ENCODE measurements at regions not wholly inside any gene's neighbourhood (a gene's known extent, or its start where the extent isn't known, plus 50 kb on each side); places are given as distances from the start of the nearest gene placed in this dataset.

DNA sequence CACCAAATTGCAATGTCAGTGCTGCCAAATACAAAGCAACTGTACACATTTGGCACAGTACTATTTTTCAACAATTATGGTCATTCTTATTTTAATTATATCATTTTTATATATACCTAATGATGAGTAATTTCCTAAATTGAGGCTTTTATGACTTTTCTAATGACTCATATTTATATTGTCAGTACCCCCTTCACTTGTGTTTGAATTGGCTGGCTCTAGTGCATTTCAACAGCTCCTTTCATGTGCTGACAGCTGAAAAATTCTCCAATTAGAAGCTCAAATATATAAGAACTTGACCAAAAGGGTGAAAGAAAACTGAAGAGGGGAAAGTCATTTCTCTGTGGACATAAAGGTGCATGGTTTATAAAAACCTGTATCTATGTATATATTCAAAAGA, 263.3 kb downstream of the SLITRK1 start:
- ATAC-seq (ENCODE audit: low read depth) (no peak), DNase-seq (ENCODE audit: low spot score in 2 of 2) (no peak)
- Mint-ChIP-seq H3K27ac (no peak overlapping the region), H3K36me3 (no peaks in the 10 kb centered on the region), H3K4me3 (no peak overlapping the region), H3K27me3 (no peaks in the 10 kb centered on the region), H3K9me3 (no peaks in the 10 kb centered on the region), H3K4me1 (no peaks in the 10 kb centered on the region)

DNA sequence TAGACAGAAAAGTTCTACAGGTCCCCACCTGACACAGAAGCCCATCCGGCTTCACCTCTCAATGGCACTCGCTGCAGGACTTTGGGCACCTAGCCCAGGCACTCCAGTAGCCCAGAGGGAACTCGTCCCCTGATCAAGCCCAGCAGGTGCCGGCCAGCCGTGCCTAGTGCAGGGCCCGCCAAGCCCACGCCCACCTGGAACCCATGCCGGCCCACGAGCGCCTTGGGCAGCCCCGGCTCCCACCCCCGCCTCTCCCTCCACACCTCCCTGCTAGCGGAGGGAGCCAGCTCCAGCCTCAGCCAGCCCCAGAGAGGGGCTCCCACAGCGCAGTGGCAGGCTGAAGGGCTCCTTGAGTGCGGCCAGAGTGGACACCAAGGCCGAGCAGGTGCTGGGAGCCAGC, 268.8 kb downstream of the SLITRK1 start:
- Mint-ChIP-seq H3K4me1 (no peaks in the 10 kb centered on the region), H3K27me3 (no peaks in the 10 kb centered on the region), H3K27ac (no peak overlapping the region), H3K36me3 (no peaks in the 10 kb centered on the region), H3K4me3 (no peak overlapping the region), H3K9me3 (peaks cover 5% of the 10 kb centered on the region)
- no peak for DNase-seq (ENCODE audit: low spot score in 2 of 2)
- no peak for ATAC-seq (ENCODE audit: low read depth)

DNA sequence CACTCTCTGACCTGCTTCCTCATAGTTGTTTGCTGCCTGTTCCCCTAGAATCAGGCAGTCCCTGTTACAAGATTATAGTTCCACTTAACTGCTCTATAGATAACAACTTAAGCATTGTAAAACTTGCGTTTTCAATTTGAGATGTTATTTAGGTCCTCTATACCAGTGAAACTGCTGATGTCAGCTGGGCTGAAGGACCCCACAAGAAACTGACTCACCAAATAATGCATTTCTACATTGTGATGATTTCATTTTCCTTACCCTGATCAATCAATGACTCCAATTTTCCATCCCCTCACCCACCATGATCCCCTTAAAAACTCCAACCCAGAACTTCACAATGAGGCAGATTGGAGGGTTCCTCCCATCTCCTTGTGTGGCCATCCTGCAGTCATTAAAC, 280.7 kb downstream of the SLITRK1 start:
- ATAC-seq (ENCODE audit: low read depth) (no peak), DNase-seq (ENCODE audit: low spot score in 2 of 2) (no peak)
- Mint-ChIP-seq H3K27ac (no peak overlapping the region), H3K9me3 (peaks cover 2% of the 10 kb centered on the region), H3K4me3 (no peak overlapping the region), H3K36me3 (no peaks in the 10 kb centered on the region), H3K27me3 (no peaks in the 10 kb centered on the region), H3K4me1 (no peaks in the 10 kb centered on the region)

DNA sequence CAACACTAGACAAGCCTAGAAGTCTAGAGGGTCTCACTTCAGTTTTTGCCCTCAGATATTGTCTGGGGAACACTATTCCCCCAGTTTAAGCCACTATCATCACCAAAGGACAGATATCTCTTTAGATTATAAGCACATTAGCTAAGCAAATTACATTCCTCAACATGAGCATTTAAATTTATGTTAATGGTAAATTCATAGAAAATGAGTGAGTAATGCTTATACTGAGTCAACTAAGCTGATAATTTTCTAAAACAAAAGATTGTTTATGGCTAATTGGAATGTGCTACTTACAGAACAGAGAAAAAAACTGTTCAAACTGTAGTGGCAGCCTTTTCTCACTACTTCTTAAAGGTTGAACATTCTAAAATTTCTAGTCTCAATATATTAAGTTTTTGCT, 290.2 kb downstream of the SLITRK1 start:
- no peaks in the 10 kb centered on the region for H3K4me1 Mint-ChIP-seq
- no peaks in the 10 kb centered on the region for H3K27me3 Mint-ChIP-seq

DNA sequence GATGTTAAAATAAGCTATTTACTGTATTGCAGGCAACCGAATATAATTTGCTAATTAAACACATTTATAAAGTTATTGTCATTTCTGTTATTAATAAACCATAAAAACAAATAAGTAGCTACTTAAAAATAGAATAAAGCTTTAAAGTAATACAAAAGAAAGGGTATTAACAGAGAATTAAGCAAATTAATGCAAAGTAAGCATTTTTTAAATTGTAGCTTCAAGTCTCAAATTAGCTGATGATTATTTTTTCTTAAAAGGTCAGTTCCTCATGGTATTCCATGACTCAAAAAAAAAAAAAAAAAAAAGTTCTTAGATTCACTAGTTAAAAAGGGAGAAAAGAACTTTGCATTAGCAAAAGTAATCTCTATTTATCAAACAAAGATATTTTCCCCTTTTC, 292.5 kb downstream of the SLITRK1 start:
- Mint-ChIP-seq H3K27me3 (no peaks in the 10 kb centered on the region), H3K4me3 (no peak overlapping the region), H3K36me3 (no peaks in the 10 kb centered on the region), H3K4me1 (no peaks in the 10 kb centered on the region), H3K9me3 (peaks cover 9% of the 10 kb centered on the region), H3K27ac (no peak overlapping the region)
- ATAC-seq (ENCODE audit: low read depth) (no peak), DNase-seq (ENCODE audit: low spot score in 2 of 2) (no peak)

More for the DNA sequence above, 290.2 kb downstream of the SLITRK1 start:
- peaks cover 11% of the 10 kb centered on the region for H3K9me3 Mint-ChIP-seq
- H3K36me3 Mint-ChIP-seq, result no peaks in the 10 kb centered on the region
- no peak overlapping the region for H3K4me3 Mint-ChIP-seq
- DNase-seq (ENCODE audit: low spot score in 2 of 2) (no peak), ATAC-seq (ENCODE audit: low read depth) (no peak)
- no peak overlapping the region for H3K27ac Mint-ChIP-seq

DNA sequence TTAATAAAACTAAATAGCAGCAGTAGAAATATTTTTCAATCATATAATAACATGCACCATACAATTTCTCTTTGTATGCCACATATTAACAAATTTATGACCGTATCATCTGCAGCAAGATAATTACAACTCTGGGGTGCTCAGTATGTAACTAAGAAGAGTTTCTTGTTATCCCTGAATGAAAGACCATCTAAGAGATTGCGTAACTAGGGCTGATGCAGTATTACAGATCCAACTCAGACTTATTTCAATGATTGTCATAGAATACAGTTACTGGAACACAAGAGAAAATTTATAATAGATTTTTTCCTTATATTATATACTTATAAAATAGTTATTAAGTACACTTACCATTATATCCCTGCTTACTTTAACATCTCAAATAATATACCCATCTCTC, 305.1 kb downstream of the SLITRK1 start:
- no peak overlapping the region for H3K4me3 Mint-ChIP-seq
- H3K27ac Mint-ChIP-seq, result no peak overlapping the region
- no peak for DNase-seq (ENCODE audit: low spot score in 2 of 2)
- no peak for ATAC-seq (ENCODE audit: low read depth)
- H3K36me3 Mint-ChIP-seq, result no peaks in the 10 kb centered on the region
- peaks cover 8% of the 10 kb centered on the region for H3K9me3 Mint-ChIP-seq
- H3K27me3 Mint-ChIP-seq, result no peaks in the 10 kb centered on the region
- no peaks in the 10 kb centered on the region for H3K4me1 Mint-ChIP-seq

DNA sequence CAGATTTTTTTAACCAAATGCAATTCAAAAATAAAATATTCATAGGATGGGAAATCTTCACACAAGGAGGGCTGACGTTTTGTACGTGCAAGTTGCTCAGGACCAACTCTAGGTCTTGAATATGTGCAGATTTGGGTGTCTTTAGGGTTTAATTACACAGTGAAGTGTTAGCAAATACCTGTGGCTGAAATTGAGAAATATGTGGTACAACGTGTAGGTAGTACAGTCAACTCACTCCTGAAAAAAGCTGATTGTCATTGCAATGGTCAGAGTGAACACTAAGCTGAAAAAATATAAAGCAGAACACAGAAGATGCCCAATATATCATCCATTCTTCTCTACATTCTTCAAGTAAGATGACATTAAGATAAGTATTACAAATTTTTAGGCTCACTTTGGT, 314.3 kb downstream of the SLITRK1 start:
- H3K27ac Mint-ChIP-seq, result no peak overlapping the region
- H3K9me3 Mint-ChIP-seq, result peaks cover 5% of the 10 kb centered on the region
- no peaks in the 10 kb centered on the region for H3K36me3 Mint-ChIP-seq
- no peaks in the 10 kb centered on the region for H3K27me3 Mint-ChIP-seq
- ATAC-seq (ENCODE audit: low read depth) (no peak), DNase-seq (ENCODE audit: low spot score in 2 of 2) (no peak)
- no peak overlapping the region for H3K4me3 Mint-ChIP-seq
- no peaks in the 10 kb centered on the region for H3K4me1 Mint-ChIP-seq

DNA sequence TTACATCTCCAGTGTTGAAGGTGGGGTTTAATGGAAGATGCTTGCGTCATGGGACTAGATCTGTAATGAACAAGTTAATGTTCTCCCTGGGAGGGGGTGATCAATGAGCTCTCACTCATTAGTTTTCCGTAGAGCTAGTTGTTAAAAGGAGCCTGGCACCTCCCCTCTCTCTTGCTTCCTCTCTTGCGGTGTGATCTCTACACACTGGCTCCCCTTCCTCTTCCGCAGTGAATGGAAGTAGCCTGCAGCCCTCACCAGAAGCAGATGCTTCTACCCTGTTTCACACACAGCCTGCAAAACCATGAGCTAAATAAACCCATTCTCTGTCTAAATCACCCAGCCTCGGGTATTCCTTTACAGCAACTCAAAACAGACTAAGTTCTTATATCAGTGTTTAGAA, 318.8 kb downstream of the SLITRK1 start:
- no peaks in the 10 kb centered on the region for H3K27me3 Mint-ChIP-seq
- no peak for DNase-seq (ENCODE audit: low spot score in 2 of 2)
- H3K27ac Mint-ChIP-seq, result no peak overlapping the region
- peaks cover 3% of the 10 kb centered on the region for H3K9me3 Mint-ChIP-seq
- no peak overlapping the region for H3K4me3 Mint-ChIP-seq
- no peaks in the 10 kb centered on the region for H3K36me3 Mint-ChIP-seq
- H3K4me1 Mint-ChIP-seq, result no peaks in the 10 kb centered on the region
- ATAC-seq (ENCODE audit: low read depth), result no peak

DNA sequence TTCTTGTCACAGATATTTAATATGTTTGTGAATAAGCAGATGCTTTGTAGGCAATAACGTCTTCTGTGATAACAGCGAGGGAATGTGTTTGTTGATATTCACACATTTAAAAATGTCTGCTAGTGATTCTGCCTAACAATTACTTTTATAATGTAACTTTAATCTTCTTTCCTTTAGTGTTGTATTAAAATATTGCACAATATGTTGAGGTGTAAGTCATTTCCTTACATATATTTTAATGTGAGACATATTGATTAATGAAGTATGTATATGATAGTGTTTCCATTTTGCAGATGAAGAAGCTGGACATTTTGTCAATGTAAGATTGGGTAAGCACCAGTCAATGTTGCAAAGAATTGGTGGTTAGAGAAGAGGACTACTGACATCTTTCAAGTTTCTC, 324.4 kb downstream of the SLITRK1 start:
- H3K4me1 Mint-ChIP-seq, result no peaks in the 10 kb centered on the region
- DNase-seq (ENCODE audit: low spot score in 2 of 2) (no peak), ATAC-seq (ENCODE audit: low read depth) (no peak)
- H3K4me3 Mint-ChIP-seq, result no peak overlapping the region
- no peaks in the 10 kb centered on the region for H3K36me3 Mint-ChIP-seq
- H3K9me3 Mint-ChIP-seq, result peaks cover 1% of the 10 kb centered on the region
- no peaks in the 10 kb centered on the region for H3K27me3 Mint-ChIP-seq
- no peak overlapping the region for H3K27ac Mint-ChIP-seq

DNA sequence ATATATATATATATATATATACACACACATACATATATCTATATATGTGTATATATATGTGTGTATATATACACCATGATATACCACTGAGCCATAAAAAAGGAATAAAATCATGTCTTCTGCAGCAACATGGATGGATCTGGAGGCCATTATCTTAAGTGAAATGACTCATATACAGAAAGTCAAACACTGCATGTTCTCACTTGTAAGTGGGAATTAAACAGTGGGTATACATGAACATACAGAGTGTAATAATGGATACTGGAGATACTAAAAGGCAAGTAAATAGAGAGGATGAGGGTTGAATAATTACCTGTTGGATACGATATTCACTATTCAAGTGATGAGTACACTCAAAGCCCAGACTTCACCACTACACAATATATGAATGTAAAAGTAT, 332.6 kb downstream of the SLITRK1 start:
- ATAC-seq (ENCODE audit: low read depth) (no peak), DNase-seq (ENCODE audit: low spot score in 2 of 2) (no peak)
- no peaks in the 10 kb centered on the region for H3K4me1 Mint-ChIP-seq
- no peaks in the 10 kb centered on the region for H3K27me3 Mint-ChIP-seq
- peaks cover 3% of the 10 kb centered on the region for H3K9me3 Mint-ChIP-seq
- no peaks in the 10 kb centered on the region for H3K36me3 Mint-ChIP-seq
- no peak overlapping the region for H3K27ac Mint-ChIP-seq
- H3K4me3 Mint-ChIP-seq, result no peak overlapping the region

DNA sequence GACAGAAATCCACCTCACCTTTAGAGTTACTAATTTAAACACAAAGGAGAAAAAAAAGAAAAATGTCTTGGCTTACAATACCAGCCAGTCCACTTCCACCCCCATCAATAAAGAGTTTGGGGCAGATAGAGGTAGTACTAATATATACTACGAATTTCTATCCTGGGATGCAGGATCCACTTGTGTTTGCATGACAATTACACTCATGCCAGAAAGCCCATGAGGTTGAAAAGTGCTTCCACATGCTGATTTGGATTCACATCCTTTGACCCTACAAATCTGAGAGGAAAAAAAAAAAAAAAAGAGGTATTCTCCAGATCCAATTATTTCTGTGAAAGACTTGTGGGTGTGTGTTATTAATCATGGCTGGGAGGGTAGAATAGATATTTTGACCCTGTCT, 335.2 kb downstream of the SLITRK1 start:
- peaks cover 5% of the 10 kb centered on the region for H3K9me3 Mint-ChIP-seq
- no peak for DNase-seq (ENCODE audit: low spot score in 2 of 2)
- H3K4me3 Mint-ChIP-seq, result no peak overlapping the region
- H3K27ac Mint-ChIP-seq, result no peak overlapping the region
- H3K27me3 Mint-ChIP-seq, result no peaks in the 10 kb centered on the region
- H3K36me3 Mint-ChIP-seq, result no peaks in the 10 kb centered on the region
- no peak for ATAC-seq (ENCODE audit: low read depth)
- no peaks in the 10 kb centered on the region for H3K4me1 Mint-ChIP-seq

DNA sequence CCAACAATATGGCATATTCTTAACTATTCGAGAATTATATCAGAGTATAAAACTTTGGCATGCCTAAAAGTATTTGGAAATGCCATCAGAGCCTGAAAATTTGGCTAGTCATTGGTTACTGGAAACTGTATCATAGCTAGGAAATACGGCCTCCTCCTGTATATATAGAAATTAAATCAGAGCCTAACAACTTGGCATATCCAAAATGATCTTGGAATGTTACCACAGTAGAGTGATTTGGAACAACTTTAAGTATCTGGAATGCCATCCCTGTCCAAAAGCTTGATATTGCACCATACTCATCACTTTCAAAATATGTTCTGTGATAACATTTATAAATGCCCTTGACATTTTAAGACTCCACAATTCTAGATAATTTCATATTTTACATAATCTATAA, 335.8 kb downstream of the SLITRK1 start:
- H3K4me3 Mint-ChIP-seq, result no peak overlapping the region
- no peaks in the 10 kb centered on the region for H3K27me3 Mint-ChIP-seq
- H3K36me3 Mint-ChIP-seq, result no peaks in the 10 kb centered on the region
- no peaks in the 10 kb centered on the region for H3K4me1 Mint-ChIP-seq
- no peak for ATAC-seq (ENCODE audit: low read depth)
- DNase-seq (ENCODE audit: low spot score in 2 of 2), result no peak
- H3K27ac Mint-ChIP-seq, result no peak overlapping the region
- peaks cover 5% of the 10 kb centered on the region for H3K9me3 Mint-ChIP-seq

DNA sequence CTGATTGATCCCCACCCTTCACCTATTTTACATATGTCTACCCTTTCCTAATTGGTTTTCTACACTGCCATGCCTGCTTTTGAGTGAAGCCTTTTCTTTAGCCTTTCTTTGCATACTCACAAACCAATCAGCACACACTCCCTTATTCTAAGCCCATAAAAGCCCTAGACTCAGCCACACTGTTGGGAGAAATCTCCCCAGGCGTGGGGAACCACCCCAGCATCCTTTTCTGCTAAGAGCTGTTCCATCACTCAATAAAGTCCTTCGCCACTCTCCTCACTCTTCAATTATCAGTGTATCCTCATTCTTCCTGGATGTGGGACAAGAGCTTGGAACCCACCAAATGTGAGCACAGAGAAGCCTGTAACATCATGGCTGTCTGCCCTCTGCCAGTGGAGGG, 343.6 kb downstream of the SLITRK1 start:
- Mint-ChIP-seq H3K9me3 (peaks cover 14% of the 10 kb centered on the region), H3K36me3 (no peaks in the 10 kb centered on the region), H3K4me1 (no peaks in the 10 kb centered on the region), H3K4me3 (no peak overlapping the region), H3K27ac (no peak overlapping the region), H3K27me3 (no peaks in the 10 kb centered on the region)
- ATAC-seq (ENCODE audit: low read depth), result no peak
- DNase-seq (ENCODE audit: low spot score in 2 of 2), result no peak

DNA sequence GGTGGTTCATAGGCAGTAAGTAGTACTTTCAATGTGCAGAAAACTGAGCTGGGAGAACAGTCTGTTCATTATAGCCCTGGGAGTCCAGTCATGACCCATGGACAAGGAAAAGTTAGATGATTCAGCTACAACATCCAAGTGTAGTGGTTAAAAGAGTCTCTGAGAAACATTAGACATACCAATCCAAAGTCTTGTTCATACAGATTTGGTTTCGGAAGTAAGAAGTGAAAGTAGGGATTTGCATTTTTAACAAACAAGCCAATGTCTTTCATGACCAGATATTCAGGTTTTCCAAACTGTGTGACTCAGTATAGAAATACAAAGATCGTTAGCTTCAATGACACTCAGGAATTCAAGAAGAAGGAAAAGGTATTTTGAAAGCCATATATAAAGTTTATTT, 345.3 kb downstream of the SLITRK1 start:
- ATAC-seq (ENCODE audit: low read depth) (no peak), DNase-seq (ENCODE audit: low spot score in 2 of 2) (no peak)
- peaks cover 11% of the 10 kb centered on the region for H3K9me3 Mint-ChIP-seq

DNA sequence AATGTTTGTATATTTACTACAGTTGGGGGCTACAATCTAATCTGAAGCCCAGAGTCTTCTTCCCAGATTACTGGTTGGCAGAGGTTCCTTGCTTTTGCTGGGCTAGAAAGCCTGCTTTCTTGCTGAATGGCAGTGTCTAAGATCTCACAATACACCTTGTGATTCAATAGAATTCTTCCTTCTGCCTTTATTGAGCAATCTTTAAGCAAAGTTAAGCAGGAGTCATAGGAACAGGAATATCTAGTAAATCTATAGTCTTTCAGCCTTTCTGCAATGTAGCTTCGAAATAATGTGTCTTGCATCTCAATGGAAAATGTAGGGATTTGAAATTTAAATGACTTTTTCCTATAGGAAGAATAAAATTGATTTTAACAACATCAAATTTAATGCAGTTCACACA, 346.1 kb downstream of the SLITRK1 start:
- Mint-ChIP-seq H3K27ac (no peak overlapping the region), H3K36me3 (no peaks in the 10 kb centered on the region)
- DNase-seq (ENCODE audit: low spot score in 2 of 2), result no peak

More for the DNA sequence above, 345.3 kb downstream of the SLITRK1 start:
- no peaks in the 10 kb centered on the region for H3K27me3 Mint-ChIP-seq
- no peak overlapping the region for H3K27ac Mint-ChIP-seq
- H3K4me3 Mint-ChIP-seq, result no peak overlapping the region
- H3K36me3 Mint-ChIP-seq, result no peaks in the 10 kb centered on the region
- no peaks in the 10 kb centered on the region for H3K4me1 Mint-ChIP-seq

DNA sequence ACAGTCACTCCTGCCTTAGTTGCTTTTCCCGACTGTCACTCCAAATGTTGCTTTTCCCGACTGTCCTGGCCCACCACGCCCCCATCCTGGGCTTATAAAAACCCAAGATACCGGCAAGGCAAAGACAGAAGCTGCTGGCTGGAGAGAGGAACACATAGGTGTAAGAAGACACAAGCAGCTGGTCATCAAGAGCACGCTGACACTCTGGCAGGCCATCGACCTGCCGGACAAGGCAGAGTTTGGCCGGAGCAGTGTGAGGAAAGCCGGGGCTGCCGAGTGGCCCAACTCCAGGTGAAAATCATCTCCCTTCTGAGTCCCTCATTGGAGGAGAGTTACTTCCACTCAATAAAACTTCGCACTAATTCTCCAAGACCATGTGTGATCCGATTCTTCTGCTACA, 349.5 kb downstream of the SLITRK1 start:
- Mint-ChIP-seq H3K4me1 (no peaks in the 10 kb centered on the region), H3K9me3 (peaks cover 2% of the 10 kb centered on the region), H3K4me3 (no peak overlapping the region), H3K27ac (no peak overlapping the region), H3K36me3 (no peaks in the 10 kb centered on the region), H3K27me3 (no peaks in the 10 kb centered on the region)
- DNase-seq (ENCODE audit: low spot score in 2 of 2) (no peak), ATAC-seq (ENCODE audit: low read depth) (no peak)

More for the DNA sequence above, 346.1 kb downstream of the SLITRK1 start:
- no peaks in the 10 kb centered on the region for H3K4me1 Mint-ChIP-seq
- H3K4me3 Mint-ChIP-seq, result no peak overlapping the region
- peaks cover 11% of the 10 kb centered on the region for H3K9me3 Mint-ChIP-seq
- no peaks in the 10 kb centered on the region for H3K27me3 Mint-ChIP-seq
- ATAC-seq (ENCODE audit: low read depth), result no peak

Measured in memory B cell (primary cell).